ENCODE measurements at regions not wholly inside any gene's neighbourhood (a gene's known extent, or its start where the extent isn't known, plus 50 kb on each side); places are given as distances from the start of the nearest gene placed in this dataset.

DNA sequence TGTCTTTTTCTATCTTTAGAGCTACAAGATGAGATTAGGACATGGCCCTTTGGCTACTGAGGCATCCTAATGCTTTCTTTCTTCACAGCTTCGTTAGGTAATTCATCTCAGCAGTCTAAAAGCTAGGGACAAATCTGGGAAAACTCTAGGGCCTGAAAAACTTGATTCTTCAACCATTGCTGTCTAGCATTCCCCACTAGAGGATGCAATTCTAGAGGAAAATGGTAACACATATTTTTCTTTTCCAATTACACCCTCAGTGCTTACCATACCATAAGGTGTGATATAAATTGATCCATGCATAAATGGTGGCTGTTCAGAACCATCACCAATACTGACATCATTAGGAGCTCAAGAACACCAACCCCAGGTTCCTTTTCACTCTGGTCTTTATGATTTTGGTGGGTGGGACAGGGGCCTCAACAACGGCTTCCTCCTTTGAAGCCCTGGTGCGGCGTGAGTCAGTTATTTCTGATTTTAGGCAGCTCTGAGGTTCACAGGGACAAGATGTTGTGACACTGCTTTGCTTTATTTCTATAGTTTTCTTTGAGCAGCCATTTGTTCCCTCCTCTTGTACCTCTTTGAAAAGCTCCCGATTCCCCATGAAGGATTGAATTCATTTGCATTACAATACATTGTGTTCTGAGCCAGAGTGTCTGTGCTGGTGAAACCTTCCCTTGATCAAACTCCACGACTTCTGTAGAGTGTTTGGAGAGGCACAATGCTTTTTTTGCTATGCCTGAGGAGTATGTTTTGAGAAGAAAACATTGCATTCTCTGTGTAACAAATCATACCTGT is 526.0 kb upstream of the TRPC7 start:
- no peak overlapping the region for H3K4ac ChIP-seq (replicated peaks; ENCODE audit: insufficient read length, low read depth, low read length)
- H3K23me2 ChIP-seq (ENCODE audit: low read depth, low read length): no peaks in the 10 kb centered on the region
- peak overlapping the region; percentile 2; the same call in 1 of the 2 replicates for H2BK15ac ChIP-seq (ENCODE audit: low read length)
- H2AFZ ChIP-seq (ENCODE audit: low read length): peak overlapping the region; percentile 93
- DNase-seq (ENCODE audit: low read depth in 1 of 2, low spot score in 2 of 2) (no peak), FAIRE-seq (peak; percentile 82)
- no peaks in the 10 kb centered on the region for H3K36me3 ChIP-seq (ENCODE audit: control insufficient read depth in 2 of 4, insufficient read depth in 4 of 4, low read length in 3 of 4)
- no peaks in the 10 kb centered on the region for H3K79me1 ChIP-seq (ENCODE audit: low read depth, low read length)
- H3K56ac ChIP-seq (replicated peaks; ENCODE audit: insufficient read length, low read depth, low read length): no peak overlapping the region
- ChIA-PET POLR2A (ENCODE audit: partially characterized antibody) (interaction anchor here (0.9 kb wide), 1 partner anchor 16 kb away, joined by 3 read pairs; no protein-coding TSS in a partner anchor), CTCF (ENCODE audit: partially characterized antibody) (interaction anchor here (0.6 to 2.1 kb wide), 6 partner anchors 9 to 642 kb away, joined by 3 to 6 read pairs (median 3); no protein-coding TSS in a partner anchor)
- no peaks in the 10 kb centered on the region for H4K20me1 ChIP-seq (replicated peaks in 1 of 2; ENCODE audit: control insufficient read depth in 1 of 2, insufficient read depth in 2 of 2, low read length in 2 of 2)
- TF ChIP-seq NANOG (IDR thresholded peaks at IDR 0.05; ENCODE audit: insufficient read depth, low read depth, low read length, poor library complexity, severe bottlenecking) (no peak), POU5F1 (IDR thresholded peaks at IDR 0.05; ENCODE audit: low read depth, low read length) (peak; percentile 90), CHD2 (IDR thresholded peaks at IDR 0.05; ENCODE audit: low read length) (no peak), HDAC6 (IDR thresholded peaks at IDR 0.05; ENCODE audit: low read depth, low read length) (no peak)
- TF ChIP-seq, protein P1, sequence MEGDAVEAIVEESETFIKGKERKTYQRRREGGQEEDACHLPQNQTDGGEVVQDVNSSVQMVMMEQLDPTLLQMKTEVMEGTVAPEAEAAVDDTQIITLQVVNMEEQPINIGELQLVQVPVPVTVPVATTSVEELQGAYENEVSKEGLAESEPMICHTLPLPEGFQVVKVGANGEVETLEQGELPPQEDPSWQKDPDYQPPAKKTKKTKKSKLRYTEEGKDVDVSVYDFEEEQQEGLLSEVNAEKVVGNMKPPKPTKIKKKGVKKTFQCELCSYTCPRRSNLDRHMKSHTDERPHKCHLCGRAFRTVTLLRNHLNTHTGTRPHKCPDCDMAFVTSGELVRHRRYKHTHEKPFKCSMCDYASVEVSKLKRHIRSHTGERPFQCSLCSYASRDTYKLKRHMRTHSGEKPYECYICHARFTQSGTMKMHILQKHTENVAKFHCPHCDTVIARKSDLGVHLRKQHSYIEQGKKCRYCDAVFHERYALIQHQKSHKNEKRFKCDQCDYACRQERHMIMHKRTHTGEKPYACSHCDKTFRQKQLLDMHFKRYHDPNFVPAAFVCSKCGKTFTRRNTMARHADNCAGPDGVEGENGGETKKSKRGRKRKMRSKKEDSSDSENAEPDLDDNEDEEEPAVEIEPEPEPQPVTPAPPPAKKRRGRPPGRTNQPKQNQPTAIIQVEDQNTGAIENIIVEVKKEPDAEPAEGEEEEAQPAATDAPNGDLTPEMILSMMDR (IDR thresholded peaks at IDR 0.05; ENCODE audit: control extremely low read depth in 1 of 3, insufficient read depth in 1 of 3, low read depth in 1 of 3, low read length in 3 of 3): no peak
- TF ChIP-seq, protein P2, sequence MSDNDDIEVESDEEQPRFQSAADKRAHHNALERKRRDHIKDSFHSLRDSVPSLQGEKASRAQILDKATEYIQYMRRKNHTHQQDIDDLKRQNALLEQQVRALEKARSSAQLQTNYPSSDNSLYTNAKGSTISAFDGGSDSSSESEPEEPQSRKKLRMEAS (IDR thresholded peaks at IDR 0.05): no peak
- H2BK12ac ChIP-seq (ENCODE audit: low read depth, low read length): no peak overlapping the region
- no peak overlapping the region for H4K8ac ChIP-seq (ENCODE audit: extremely low read depth, insufficient read depth, low read length)
- WGBS, 2 experiments (ENCODE audit: extremely low coverage in 1 of 2, insufficient coverage in 1 of 2, insufficient read length in 1 of 2, insufficient replicate concordance in 2 of 2, low coverage in 1 of 2, low lambda C conversion rate in 2 of 2, missing lambda C conversion rate in 1 of 2): 61% methylated on average over 6 of the region's 6 CpGs; no CpG with 5 or more reads in 1 of the 2 experiments
- peak overlapping the region in 1 of 4 experiments; percentile 13; a peak in 1 of 8 replicates for H3K4me3 ChIP-seq (ENCODE audit: extremely low read depth in 1 of 4, insufficient read depth in 2 of 4, low read depth in 3 of 4, low read length in 4 of 4)
- peak overlapping the region; percentile 4; the same call in 1 of the 2 replicates for H2BK5ac ChIP-seq (ENCODE audit: low read depth, low read length)
- no peak overlapping the region for H2BK20ac ChIP-seq (ENCODE audit: low read length)
- no peak overlapping the region for H4K5ac ChIP-seq (ENCODE audit: insufficient read length, low read depth, low read length)
- no peaks in the 10 kb centered on the region for H3K27me3 ChIP-seq (replicated peaks in 1 of 4; ENCODE audit: control insufficient read depth in 3 of 4, extremely low read depth in 1 of 4, insufficient read depth in 3 of 4, low read length in 3 of 4)
- peaks cover 2 to 9% (median 7%) of the 10 kb centered on the region in 4 experiments; a peak in 4 of 7 replicates for H3K4me1 ChIP-seq (replicated peaks in 1 of 4; ENCODE audit: control insufficient read depth in 3 of 4, insufficient read depth in 4 of 4, low read length in 3 of 4)
- H3K9me3 ChIP-seq (ENCODE audit: insufficient read depth in 2 of 2, low read depth in 1 of 2, low read length in 1 of 2): no peaks in the 10 kb centered on the region
- H3K79me2 ChIP-seq (ENCODE audit: control insufficient read depth in 1 of 2, insufficient read depth in 2 of 2, low read length in 2 of 2): no peaks in the 10 kb centered on the region
- no peak overlapping the region; a peak in 1 of 7 replicates for H3K9ac ChIP-seq (replicated peaks in 1 of 4; ENCODE audit: extremely low read depth in 1 of 4, low read depth in 3 of 4, low read length in 3 of 4)
- no peak overlapping the region for H3K23ac ChIP-seq (ENCODE audit: insufficient read length)
- H3K14ac ChIP-seq (ENCODE audit: insufficient read length): no peak overlapping the region
- 0 out of 2 replicates have a peak overlapping the region, but pooled peaks have one; percentile 11 for H3K27ac ChIP-seq (ENCODE audit: low read depth, low read length)
- no peak overlapping the region for H4K91ac ChIP-seq (replicated peaks; ENCODE audit: insufficient read length, low read length)
- no peak overlapping the region for H2AK5ac ChIP-seq (ENCODE audit: low read depth, low read length)
- peak overlapping the region; percentile 53 to 56; a peak in 3 of 4 replicates for H3K4me2 ChIP-seq (ENCODE audit: insufficient read depth in 1 of 2, low read depth in 2 of 2, low read length in 2 of 2)
- no peak overlapping the region for H2BK120ac ChIP-seq (replicated peaks; ENCODE audit: low read depth, low read length)
- H3K18ac ChIP-seq (ENCODE audit: extremely low read depth, low read length): peak overlapping the region; percentile 33; the same call in 1 of the 2 replicates

All from H1 (cell line).